CD4-positive, alpha-beta T cell (primary cell): ENCODE measurements at regions not wholly inside any gene's neighbourhood (a gene's known extent, or its start where the extent isn't known, plus 50 kb on each side); places are given as distances from the start of the nearest gene placed in this dataset.
"Not testable (repeated sequence)": the region's sequence is repeated elsewhere in the genome, so short reads cannot be mapped to it uniquely, and the experiment has no call there.

ENCODE experiments used
- ATAC-seq: fragments of 200-7000 bp; cut with Tn5 transposase; one replicate; pipeline ENCODE4 v1.10.0; 2022; ENCODE audit warnings: mild to moderate bottlenecking; ENCODE audit not compliant: poor library complexity
- CTCF ChIA-PET: fragments of 350-600 bp; sonication (Branson Sonifier 250); formaldehyde crosslinking; loops from one replicate; lab custom pipeline; 2021; ENCODE audit warnings: antibody characterized with exemption, inconsistent platforms; lab: Charles Lee
- POLR2A ChIA-PET: fragments of 350-600 bp; sonication (Branson Sonifier 250); formaldehyde crosslinking; loops from one replicate; lab custom pipeline; 2021; ENCODE audit warnings: antibody characterized with exemption, inconsistent platforms; lab: Charles Lee
- DNase-seq, 14 experiments: peaks; one replicate each; pipeline ENCODE4 v3.0.0-alpha.2; 2013 to 2020; ENCODE audit warnings: mixed read lengths in 2 of 14
- H3K27ac ChIP-seq, 2 donors: one replicate each; pipeline versions ENCODE4 v1.5.1 to v1.7.0; 2013; ENCODE audit warnings: low read length in 2 of 2, low read depth in 1 of 2, mild to moderate bottlenecking in 1 of 2
- H3K27me3 ChIP-seq, 2 experiments: 1 replicate in 1 of 2; 2 replicates in 1 of 2; pipeline versions ENCODE4 v1.6.1 to v1.7.0; 2013; ENCODE audit warnings: low read length in 2 of 2, control low read depth in 1 of 2, mild to moderate bottlenecking in 1 of 2, moderate library complexity in 1 of 2; ENCODE audit not compliant: insufficient read depth in 2 of 2, control insufficient read depth in 1 of 2
- H3K36me3 ChIP-seq: one replicate; pipeline ENCODE4 v1.6.1; 2013; ENCODE audit warnings: low read length, control low read depth; ENCODE audit not compliant: insufficient read depth
- H3K4me1 ChIP-seq: one replicate; pipeline ENCODE4 v1.6.1; 2013; ENCODE audit warnings: low read length, control low read depth; ENCODE audit not compliant: insufficient read depth
- H3K4me3 ChIP-seq: one replicate; pipeline ENCODE4 v1.5.1; 2013; ENCODE audit warnings: mild to moderate bottlenecking, low read length, moderate library complexity
- H3K9me3 ChIP-seq, 2 experiments: 1 replicate in 1 of 2; 2 replicates in 1 of 2; pipeline versions ENCODE4 v1.6.1 to v1.7.0; 2013; ENCODE audit warnings: low read length in 2 of 2, mild to moderate bottlenecking in 2 of 2, control low read depth in 1 of 2, moderate library complexity in 1 of 2; ENCODE audit not compliant: control insufficient read depth in 1 of 2, insufficient read depth in 1 of 2
- H3K27ac Mint-ChIP-seq: one replicate; pipeline ENCODE4 v1.8.0; 2020; ENCODE audit warnings: mixed read lengths
- H3K27me3 Mint-ChIP-seq: one replicate; pipeline ENCODE4 v1.8.0; 2021; ENCODE audit warnings: mixed read lengths
- H3K36me3 Mint-ChIP-seq: one replicate; pipeline ENCODE4 v1.8.0; 2021; ENCODE audit warnings: low read depth, mixed read lengths
- H3K4me1 Mint-ChIP-seq: one replicate; pipeline ENCODE4 v1.8.0; 2021; ENCODE audit warnings: low read depth, mixed read lengths
- H3K4me3 Mint-ChIP-seq: one replicate; pipeline ENCODE4 v1.8.0; 2020; ENCODE audit warnings: mild to moderate bottlenecking, mixed read lengths
- H3K9me3 Mint-ChIP-seq: one replicate; pipeline ENCODE4 v1.8.0; 2020; ENCODE audit warnings: mixed read lengths
- intact Hi-C, 2 experiments: fragments of 100-400 bp; cut with DNase I in 1 of 2; cut with micrococcal nuclease in 1 of 2; formaldehyde crosslinking; loops; one replicate each; pipeline versions ENCODE4 v1.15.1 to v1.9.0; 2023 to 2025; cut with DNase I, micrococcal nuclease

DNA sequence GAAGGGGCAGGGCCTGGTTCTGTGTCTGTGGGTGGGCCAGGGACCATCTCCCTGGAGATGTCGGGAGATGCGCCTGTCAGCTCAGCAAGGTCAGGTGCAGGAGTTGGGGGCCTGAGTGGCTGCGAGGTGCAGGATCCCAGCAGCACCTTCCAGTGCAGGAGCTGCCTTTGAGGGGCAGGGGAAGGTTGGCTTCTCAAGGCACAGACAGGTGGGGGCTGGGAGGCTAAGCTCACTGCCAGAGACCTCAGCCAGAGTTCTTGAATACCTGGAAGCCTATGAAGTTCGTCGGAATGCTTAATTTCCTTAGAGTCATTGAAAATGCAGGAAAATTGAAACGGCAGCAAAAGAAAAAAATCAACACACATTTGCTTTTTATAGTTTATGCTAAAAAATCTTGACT, 72.8 kb upstream of the CRYM start:
- H3K9me3 ChIP-seq, H3K27me3 ChIP-seq, H3K36me3 ChIP-seq, CTCF ChIA-PET, DNase-seq, H3K27ac ChIP-seq, H3K4me1 ChIP-seq, H3K9me3 Mint-ChIP-seq, H3K27me3 Mint-ChIP-seq, H3K4me3 ChIP-seq, H3K4me3 Mint-ChIP-seq, ATAC-seq, H3K4me1 Mint-ChIP-seq, H3K27ac Mint-ChIP-seq, H3K36me3 Mint-ChIP-seq, POLR2A ChIA-PET, intact Hi-C loops: not testable (repeated sequence)

DNA sequence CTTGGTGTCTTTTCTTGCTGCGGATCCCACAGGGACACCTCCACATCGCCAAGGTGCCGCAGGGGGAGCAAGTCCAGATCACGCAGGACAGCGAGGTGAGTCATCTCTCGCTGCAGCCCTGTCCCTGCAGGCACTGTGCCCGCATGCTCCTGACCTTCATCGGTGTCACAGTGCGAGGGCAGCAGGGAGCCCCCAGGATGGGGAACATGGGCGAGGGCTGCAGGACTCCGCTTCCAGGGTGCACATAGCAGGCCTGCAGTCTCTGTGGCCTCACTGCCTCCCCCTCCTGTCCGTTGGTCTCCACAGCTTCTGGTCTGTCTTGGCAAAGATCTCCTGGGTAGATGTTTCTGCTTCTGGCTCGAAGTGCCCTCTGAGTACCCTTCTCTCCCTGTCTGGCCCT, 71.2 kb upstream of the CRYM start:
- H3K4me3 ChIP-seq, H3K36me3 Mint-ChIP-seq, H3K27ac ChIP-seq, H3K9me3 Mint-ChIP-seq, H3K4me1 ChIP-seq, ATAC-seq, H3K27ac Mint-ChIP-seq, intact Hi-C loops, H3K27me3 ChIP-seq, CTCF ChIA-PET, H3K4me3 Mint-ChIP-seq, H3K9me3 ChIP-seq, H3K4me1 Mint-ChIP-seq, H3K36me3 ChIP-seq, H3K27me3 Mint-ChIP-seq, POLR2A ChIA-PET, DNase-seq: not testable (repeated sequence)

DNA sequence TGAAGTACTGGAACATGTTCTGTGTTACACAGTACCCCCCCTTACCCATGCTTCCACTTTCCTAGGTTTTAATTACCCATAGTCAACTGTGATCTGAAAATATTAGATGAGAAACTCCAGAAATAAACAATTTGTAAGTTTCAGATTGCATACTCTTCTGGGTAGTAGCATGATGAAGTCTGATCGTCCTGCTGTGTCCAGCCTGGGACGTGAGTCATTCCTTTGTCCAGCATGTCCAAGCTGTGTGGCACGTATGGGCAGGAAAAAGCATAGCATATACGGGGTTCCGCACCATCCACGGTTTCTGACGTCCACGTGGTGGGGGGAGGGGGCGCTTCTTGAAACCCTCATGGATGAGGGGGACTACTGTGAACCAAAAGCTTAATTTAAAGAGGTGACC, 70.7 kb upstream of the CRYM start:
- H3K27ac ChIP-seq, H3K9me3 Mint-ChIP-seq, intact Hi-C loops: not testable (repeated sequence)

DNA sequence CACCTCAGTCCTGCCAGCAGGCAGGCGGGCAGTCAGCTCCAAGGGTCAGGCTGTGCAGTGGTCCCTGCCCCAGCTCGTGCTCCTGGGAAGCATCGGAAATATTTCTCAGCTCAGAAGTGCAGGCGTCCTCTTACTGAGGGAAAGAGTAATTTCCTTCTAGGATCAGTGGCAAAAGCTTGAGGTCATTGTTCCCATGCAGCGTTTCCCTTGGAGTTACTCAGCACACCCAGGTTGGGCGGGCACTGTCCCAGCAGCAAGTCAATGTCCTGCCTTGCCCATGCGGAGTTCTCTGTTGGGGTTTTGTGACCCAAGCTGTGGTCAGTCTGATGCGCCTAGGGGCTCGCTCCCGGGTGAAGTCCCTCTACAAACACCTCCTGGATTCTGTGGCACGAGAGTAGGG, 69.4 kb upstream of the CRYM start:
- H3K36me3 Mint-ChIP-seq, H3K9me3 ChIP-seq, H3K4me3 ChIP-seq, H3K36me3 ChIP-seq, H3K4me1 Mint-ChIP-seq, H3K4me3 Mint-ChIP-seq, H3K27me3 Mint-ChIP-seq, ATAC-seq, H3K27me3 ChIP-seq, intact Hi-C loops, H3K9me3 Mint-ChIP-seq, CTCF ChIA-PET, H3K4me1 ChIP-seq, H3K27ac ChIP-seq, H3K27ac Mint-ChIP-seq, POLR2A ChIA-PET, DNase-seq: not testable (repeated sequence)

More for the DNA sequence above, 70.7 kb upstream of the CRYM start:
- H3K27me3 ChIP-seq, ATAC-seq, CTCF ChIA-PET, H3K4me3 ChIP-seq, H3K36me3 Mint-ChIP-seq, H3K4me1 Mint-ChIP-seq, H3K4me1 ChIP-seq, H3K27ac Mint-ChIP-seq, POLR2A ChIA-PET, DNase-seq, H3K27me3 Mint-ChIP-seq, H3K36me3 ChIP-seq, H3K9me3 ChIP-seq, H3K4me3 Mint-ChIP-seq: not testable (repeated sequence)

DNA sequence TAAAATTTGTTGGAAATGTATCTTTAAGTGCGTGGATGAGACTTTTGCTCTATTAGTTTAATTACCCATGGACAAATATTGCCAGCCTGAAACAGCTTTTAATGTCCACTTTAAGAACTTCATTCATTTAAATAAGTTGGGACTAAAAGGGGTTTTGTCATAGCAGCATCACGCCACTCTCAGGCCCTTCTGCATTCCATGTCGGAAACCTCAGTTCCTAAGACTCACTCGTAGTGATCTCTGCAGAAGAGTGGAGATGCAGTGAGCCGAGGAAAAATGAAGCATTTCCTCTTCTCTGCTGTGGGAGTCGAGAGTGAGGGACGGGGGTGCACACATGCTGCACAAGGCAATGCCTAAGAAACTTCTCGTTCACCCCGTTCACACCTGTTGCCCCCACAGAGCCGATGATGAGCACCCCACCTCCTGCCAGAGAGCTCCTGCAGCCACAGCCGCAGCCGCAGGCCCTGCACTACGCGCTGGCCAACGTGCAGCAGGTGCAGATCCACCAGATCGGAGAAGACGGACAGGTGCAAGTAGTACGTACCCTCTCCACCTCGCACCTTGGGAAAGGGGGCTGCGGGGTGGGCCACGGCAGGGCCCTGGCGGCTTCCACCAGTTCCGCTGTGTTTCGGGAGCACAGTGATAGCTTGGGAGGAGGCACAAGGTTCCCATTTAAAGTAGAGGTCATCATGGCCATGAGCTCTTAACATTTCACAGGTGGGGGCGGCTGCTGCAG, 68.8 kb upstream of the CRYM start:
- H3K4me3 ChIP-seq, POLR2A ChIA-PET, ATAC-seq, H3K36me3 ChIP-seq, H3K36me3 Mint-ChIP-seq, H3K27ac Mint-ChIP-seq, CTCF ChIA-PET, H3K4me1 Mint-ChIP-seq, DNase-seq, intact Hi-C loops, H3K27me3 Mint-ChIP-seq, H3K4me3 Mint-ChIP-seq, H3K9me3 Mint-ChIP-seq, H3K9me3 ChIP-seq, H3K27ac ChIP-seq, H3K27me3 ChIP-seq, H3K4me1 ChIP-seq: not testable (repeated sequence)

DNA sequence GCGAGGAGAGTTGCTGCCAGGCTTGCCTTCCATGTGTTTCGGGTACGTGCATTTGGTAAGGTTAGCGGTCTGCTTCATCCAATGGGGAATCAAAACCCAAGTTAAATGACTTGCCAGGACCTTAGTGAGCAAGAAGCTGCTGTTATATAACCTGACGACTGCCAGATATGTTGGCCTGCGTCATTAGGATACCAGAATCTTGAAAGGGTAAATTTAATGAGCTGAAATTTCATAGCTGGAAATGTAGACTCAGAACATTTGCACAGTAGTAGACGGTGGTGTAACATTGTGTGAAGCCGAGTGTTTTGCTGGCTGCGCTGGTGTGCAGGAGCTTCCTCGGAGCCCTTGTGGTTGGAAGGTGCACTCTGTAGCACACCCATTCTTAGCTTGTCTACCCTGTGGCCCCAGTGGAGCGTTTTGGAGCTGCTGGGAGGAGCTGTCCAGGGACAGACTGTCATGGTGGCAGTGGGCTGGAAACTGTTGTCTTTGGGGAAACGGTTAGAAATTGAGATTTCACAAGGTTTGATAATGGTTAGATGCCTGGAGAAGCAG, 66.3 kb upstream of the CRYM start:
- H3K4me1 Mint-ChIP-seq, H3K9me3 ChIP-seq, H3K27ac ChIP-seq, H3K27me3 ChIP-seq, POLR2A ChIA-PET, H3K4me3 ChIP-seq, H3K9me3 Mint-ChIP-seq, H3K4me3 Mint-ChIP-seq, DNase-seq, intact Hi-C loops, H3K36me3 ChIP-seq, CTCF ChIA-PET, H3K27me3 Mint-ChIP-seq, H3K4me1 ChIP-seq, H3K27ac Mint-ChIP-seq, H3K36me3 Mint-ChIP-seq, ATAC-seq: not testable (repeated sequence)
